Colonic mucosa (tissue), 4 donors: ENCODE measurements at regions not wholly inside any gene's neighbourhood (a gene's known extent, or its start where the extent isn't known, plus 50 kb on each side); places are given as distances from the start of the nearest gene placed in this dataset.
A peak's percentile ranks its signal among the peaks of the same experiment; 100 is the strongest.
"Not testable (repeated sequence)": the region's sequence is repeated elsewhere in the genome, so short reads cannot be mapped to it uniquely, and the experiment has no call there.

Source experiments
- DNase-seq: peaks from one replicate; pipeline ENCODE4 v3.0.0-alpha.2; 2020
- H3K27ac ChIP-seq: fragments of 200-600 bp; one replicate; pipeline ENCODE4 v1.8.0; 2021
- H3K27me3 ChIP-seq: fragments of 200-600 bp; one replicate; pipeline ENCODE4 v1.8.0; 2021
- H3K36me3 ChIP-seq: fragments of 200-600 bp; one replicate; pipeline ENCODE4 v1.8.0; 2021
- H3K4me1 ChIP-seq: fragments of 200-600 bp; one replicate; pipeline ENCODE4 v1.8.0; 2021; ENCODE audit warnings: mild to moderate bottlenecking
- H3K4me3 ChIP-seq: fragments of 200-600 bp; one replicate; pipeline ENCODE4 v1.8.0; 2021
- H3K9ac ChIP-seq, 2 donors: one replicate each; pipeline ENCODE4 v1.7.0; 2013; ENCODE audit warnings: control low read depth in 2 of 2, low read depth in 2 of 2, low read length in 2 of 2
- H3K9me3 ChIP-seq: fragments of 200-600 bp; one replicate; pipeline ENCODE4 v1.8.0; 2021
- CTCF ChIP-seq: fragments of 200-600 bp; IDR thresholded peaks from one replicate; pipeline ENCODE4 v1.8.0; 2022; ENCODE audit warnings: antibody characterized with exemption, mild to moderate bottlenecking
- intact Hi-C: fragments of 100-400 bp; cut with DNase I; formaldehyde crosslinking; loops from one replicate; pipeline ENCODE4 v1.14.1; 2022
- donor health status: healthy.
- donor health status: DM: no; HTN: no; CAD: no.
- donor health status: DM: no; HTN: no; CAD: no.

- Histone ChIP-seq H3K4me3 (no peak overlapping the region), H3K27me3 (no peaks in the 10 kb centered on the region), H3K9me3 (peaks cover 6% of the 10 kb centered on the region), H3K27ac (no peak overlapping the region), H3K36me3 (no peaks in the 10 kb centered on the region), H3K9ac (no peak overlapping the region), H3K4me1 (no peaks in the 10 kb centered on the region)
- intact Hi-C loops = no loop called here
- DNase-seq = no peak
- no peak for TF ChIP-seq CTCF
These were observed 66.1 kb upstream of the HGFAC start for GRCh38 chr4:3375688-3376087.

GRCh38 chr4:3376266-3376665, 65.5 kb upstream of the HGFAC start:
- no peak overlapping the region for H3K4me3 ChIP-seq
- H3K27me3 ChIP-seq = no peaks in the 10 kb centered on the region
- intact Hi-C loops = no loop called here
- peaks cover 6% of the 10 kb centered on the region for H3K9me3 ChIP-seq
- H3K9ac ChIP-seq = no peak overlapping the region
- no peak overlapping the region for H3K27ac ChIP-seq
- no peaks in the 10 kb centered on the region for H3K36me3 ChIP-seq
- TF ChIP-seq CTCF = no peak
- H3K4me1 ChIP-seq = no peaks in the 10 kb centered on the region
- DNase-seq = no peak

GRCh38 chr4:3377557-3377956, 64.2 kb upstream of the HGFAC start:
- DNase-seq = no peak
- Histone ChIP-seq H3K27me3 (no peaks in the 10 kb centered on the region), H3K9me3 (peaks cover 6% of the 10 kb centered on the region), H3K36me3 (no peaks in the 10 kb centered on the region), H3K27ac (no peak overlapping the region), H3K4me3 (no peak overlapping the region), H3K9ac (no peak overlapping the region), H3K4me1 (no peaks in the 10 kb centered on the region)
- intact Hi-C loops = no loop called here
- TF ChIP-seq CTCF = no peak

GRCh38 chr4:3380336-3380735, 61.4 kb upstream of the HGFAC start:
- H3K9ac ChIP-seq, H3K27ac ChIP-seq, H3K4me1 ChIP-seq, H3K27me3 ChIP-seq, H3K9me3 ChIP-seq, intact Hi-C loops, H3K36me3 ChIP-seq, DNase-seq, H3K4me3 ChIP-seq: not testable (repeated sequence)

- H3K27me3 ChIP-seq, DNase-seq, H3K4me1 ChIP-seq, H3K9ac ChIP-seq, H3K27ac ChIP-seq, intact Hi-C loops, H3K4me3 ChIP-seq, H3K9me3 ChIP-seq, H3K36me3 ChIP-seq: not testable (repeated sequence)
These were observed 60.6 kb upstream of the HGFAC start for GRCh38 chr4:3381208-3381607.

- Histone ChIP-seq H3K27me3 (no peaks in the 10 kb centered on the region), H3K36me3 (no peaks in the 10 kb centered on the region), H3K4me3 (no peak overlapping the region), H3K9me3 (peaks cover 6% of the 10 kb centered on the region), H3K9ac (no peak overlapping the region), H3K27ac (no peak overlapping the region), H3K4me1 (no peaks in the 10 kb centered on the region)
- no peak for TF ChIP-seq CTCF
- DNase-seq = no peak
- intact Hi-C loops = no loop called here
These were observed 59.5 kb upstream of the HGFAC start for GRCh38 chr4:3382251-3382650.

- Histone ChIP-seq H3K9me3 (peaks cover 6% of the 10 kb centered on the region), H3K9ac (peak overlapping the region in 1 of 2 donors; percentile 26), H3K36me3 (no peaks in the 10 kb centered on the region), H3K4me3 (no peak overlapping the region), H3K27me3 (no peaks in the 10 kb centered on the region), H3K4me1 (no peaks in the 10 kb centered on the region), H3K27ac (no peak overlapping the region)
- intact Hi-C loops = no loop called here
- peak; percentile 45 for DNase-seq
- TF ChIP-seq CTCF = no peak
These were observed 57.4 kb upstream of the HGFAC start for GRCh38 chr4:3384391-3384770.
